Progenitor cell of endocrine pancreas (in vitro differentiated cells): ENCODE measurements at regions not wholly inside any gene's neighbourhood (a gene's known extent, or its start where the extent isn't known, plus 50 kb on each side); places are given as distances from the start of the nearest gene placed in this dataset.

Experiments
- DNase-seq: peaks from one replicate; pipeline ENCODE4 v3.0.0; 2021; ENCODE audit warnings: low spot score; ENCODE audit not compliant: unreplicated experiment
- H3K27ac Mint-ChIP-seq: 2 replicates; pipeline ENCODE4 v1.8.0; 2021; ENCODE audit warnings: mild to moderate bottlenecking, moderate library complexity, mixed read lengths
- H3K27me3 Mint-ChIP-seq: 2 replicates; pipeline ENCODE4 v1.8.0; 2021; ENCODE audit warnings: mixed read lengths
- H3K36me3 Mint-ChIP-seq: 2 replicates; pipeline ENCODE4 v1.8.0; 2022; ENCODE audit warnings: mixed read lengths; ENCODE audit not compliant: insufficient read depth
- H3K4me1 Mint-ChIP-seq: 2 replicates; pipeline ENCODE4 v1.8.0; 2021; ENCODE audit warnings: low read depth, mixed read lengths
- H3K4me3 Mint-ChIP-seq: 2 replicates; pipeline ENCODE4 v1.8.0; 2021; ENCODE audit warnings: low read depth, mild to moderate bottlenecking, moderate library complexity, mixed read lengths
- H3K9me3 Mint-ChIP-seq: 2 replicates; pipeline ENCODE4 v1.8.0; 2021; ENCODE audit warnings: low read depth, mixed read lengths
- TF ChIP-seq, protein P1 (sequence below): fragments of 200-600 bp; sonication (generic); IDR thresholded peaks from one replicate; pipeline ENCODE4 v1.5.0; 2021; ENCODE audit warnings: antibody characterized with exemption, mild to moderate bottlenecking; ENCODE audit not compliant: unreplicated experiment

DNA sequence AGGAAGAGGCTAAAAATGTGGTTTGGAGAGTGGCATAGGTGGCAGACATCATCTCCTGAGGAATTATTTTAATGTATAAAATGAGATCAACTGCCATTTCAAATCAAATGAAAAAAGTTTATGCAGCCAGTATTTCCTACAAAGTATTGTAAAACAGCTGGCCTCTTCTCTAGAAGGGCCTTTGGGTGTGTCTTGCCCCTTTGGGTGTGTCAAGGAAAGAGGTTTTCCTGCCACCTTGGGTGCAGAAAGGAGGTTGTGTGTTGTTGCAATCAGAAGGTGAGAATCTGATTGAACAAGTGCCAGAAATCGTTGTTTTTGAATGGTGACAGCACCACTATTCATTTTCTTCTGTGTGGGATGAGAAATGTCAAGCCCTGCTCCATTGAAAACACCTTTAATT is 127.4 kb downstream of the RMI1 start:
- H3K36me3 Mint-ChIP-seq, result no peaks in the 10 kb centered on the region
- H3K4me3 Mint-ChIP-seq, result no peak overlapping the region

GRCh38 chr9:84111726-84112125 is 131.1 kb downstream of the RMI1 start:
- no peak overlapping the region for H3K4me3 Mint-ChIP-seq
- TF ChIP-seq, protein P1, sequence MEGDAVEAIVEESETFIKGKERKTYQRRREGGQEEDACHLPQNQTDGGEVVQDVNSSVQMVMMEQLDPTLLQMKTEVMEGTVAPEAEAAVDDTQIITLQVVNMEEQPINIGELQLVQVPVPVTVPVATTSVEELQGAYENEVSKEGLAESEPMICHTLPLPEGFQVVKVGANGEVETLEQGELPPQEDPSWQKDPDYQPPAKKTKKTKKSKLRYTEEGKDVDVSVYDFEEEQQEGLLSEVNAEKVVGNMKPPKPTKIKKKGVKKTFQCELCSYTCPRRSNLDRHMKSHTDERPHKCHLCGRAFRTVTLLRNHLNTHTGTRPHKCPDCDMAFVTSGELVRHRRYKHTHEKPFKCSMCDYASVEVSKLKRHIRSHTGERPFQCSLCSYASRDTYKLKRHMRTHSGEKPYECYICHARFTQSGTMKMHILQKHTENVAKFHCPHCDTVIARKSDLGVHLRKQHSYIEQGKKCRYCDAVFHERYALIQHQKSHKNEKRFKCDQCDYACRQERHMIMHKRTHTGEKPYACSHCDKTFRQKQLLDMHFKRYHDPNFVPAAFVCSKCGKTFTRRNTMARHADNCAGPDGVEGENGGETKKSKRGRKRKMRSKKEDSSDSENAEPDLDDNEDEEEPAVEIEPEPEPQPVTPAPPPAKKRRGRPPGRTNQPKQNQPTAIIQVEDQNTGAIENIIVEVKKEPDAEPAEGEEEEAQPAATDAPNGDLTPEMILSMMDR, result no peak
- peaks cover 4% of the 10 kb centered on the region for H3K27me3 Mint-ChIP-seq
- no peak for DNase-seq
- peaks cover 36% of the 10 kb centered on the region for H3K9me3 Mint-ChIP-seq
- no peaks in the 10 kb centered on the region for H3K36me3 Mint-ChIP-seq
- H3K27ac Mint-ChIP-seq, result no peak overlapping the region
- peaks cover 7% of the 10 kb centered on the region for H3K4me1 Mint-ChIP-seq

More for the DNA sequence above, 127.4 kb downstream of the RMI1 start:
- TF ChIP-seq, protein P1, result no peak
- Mint-ChIP-seq H3K9me3 (peaks cover 4% of the 10 kb centered on the region), H3K4me1 (peaks cover 10% of the 10 kb centered on the region), H3K27me3 (peaks cover 15% of the 10 kb centered on the region), H3K27ac (no peak overlapping the region)
- no peak for DNase-seq

GRCh38 chr9:84121991-84122523 is 141.5 kb downstream of the RMI1 start:
- no peaks in the 10 kb centered on the region for H3K36me3 Mint-ChIP-seq
- peaks cover 4% of the 10 kb centered on the region for H3K9me3 Mint-ChIP-seq
- DNase-seq, result no peak
- H3K4me3 Mint-ChIP-seq, result no peak overlapping the region
- H3K27ac Mint-ChIP-seq, result no peak overlapping the region
- no peaks in the 10 kb centered on the region for H3K27me3 Mint-ChIP-seq
- peaks cover 7% of the 10 kb centered on the region for H3K4me1 Mint-ChIP-seq
- TF ChIP-seq, protein P1, result no peak

DNA sequence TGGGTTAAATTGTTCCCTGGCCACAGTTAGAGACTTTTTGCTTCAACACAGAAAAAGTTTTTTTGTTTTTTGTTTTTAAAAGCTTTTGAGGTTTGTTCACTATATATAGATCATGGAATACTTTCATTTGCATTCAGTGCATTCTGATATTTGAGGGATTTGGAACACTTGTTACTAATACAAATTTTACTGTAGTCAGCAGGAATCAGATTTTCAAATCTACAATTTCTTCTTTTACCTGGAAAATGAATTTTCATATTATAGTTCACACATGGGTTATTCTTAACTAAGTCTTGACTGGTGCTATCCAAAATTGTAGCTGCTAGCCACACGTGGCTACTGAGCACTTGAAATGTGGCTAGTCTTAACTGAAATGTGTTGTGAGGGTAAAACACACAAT is 142.0 kb downstream of the RMI1 start:
- peaks cover 4% of the 10 kb centered on the region for H3K9me3 Mint-ChIP-seq
- DNase-seq, result no peak
- TF ChIP-seq, protein P1, result no peak
- H3K27me3 Mint-ChIP-seq, result no peaks in the 10 kb centered on the region
- no peaks in the 10 kb centered on the region for H3K36me3 Mint-ChIP-seq
- H3K27ac Mint-ChIP-seq, result no peak overlapping the region
- H3K4me1 Mint-ChIP-seq, result peaks cover 7% of the 10 kb centered on the region
- no peak overlapping the region for H3K4me3 Mint-ChIP-seq

DNA sequence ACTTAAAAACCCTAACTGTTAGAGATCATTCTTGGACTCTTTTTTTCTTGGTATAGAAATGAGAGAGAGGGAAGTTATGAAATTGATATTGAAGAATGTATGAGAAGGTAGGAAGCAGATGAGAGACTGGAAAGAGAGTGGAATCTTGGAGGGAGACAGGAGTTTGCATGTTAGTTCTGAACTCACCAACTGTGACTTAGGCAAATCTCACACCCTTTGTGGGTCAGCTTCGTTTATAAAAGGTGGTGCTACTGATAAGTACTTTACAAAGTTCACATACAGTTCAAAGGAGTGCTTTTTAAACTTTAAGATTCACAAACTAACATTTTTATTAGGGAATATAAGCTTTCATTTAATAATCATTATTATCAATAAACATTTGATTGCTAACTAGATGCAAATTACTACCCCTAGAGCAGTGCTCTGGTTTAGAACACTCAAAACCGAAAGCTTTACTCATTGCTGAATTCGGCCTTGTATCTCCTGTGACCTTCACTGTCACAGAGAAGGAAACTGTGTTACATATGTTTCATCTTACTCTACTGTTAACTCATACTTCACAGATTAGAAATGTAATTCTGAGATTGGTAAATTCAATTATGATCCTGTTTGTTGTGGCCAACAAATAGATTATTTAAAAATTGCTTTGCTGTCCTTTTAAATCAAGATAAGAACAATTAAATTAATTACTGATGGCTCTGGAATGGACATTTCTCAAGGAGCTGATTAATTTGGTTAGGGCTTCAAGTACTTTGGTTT is 143.2 kb downstream of the RMI1 start:
- Mint-ChIP-seq H3K9me3 (peaks cover 4% of the 10 kb centered on the region), H3K27me3 (no peaks in the 10 kb centered on the region), H3K36me3 (no peaks in the 10 kb centered on the region), H3K27ac (peak overlapping the region; percentile 25), H3K4me1 (peaks cover 7% of the 10 kb centered on the region), H3K4me3 (no peak overlapping the region)
- no peak for DNase-seq
- TF ChIP-seq, protein P1, result no peak
